ENCODE measurements at regions not wholly inside any gene's neighbourhood (a gene's known extent, or its start where the extent isn't known, plus 50 kb on each side); places are given as distances from the start of the nearest gene placed in this dataset.

DNA sequence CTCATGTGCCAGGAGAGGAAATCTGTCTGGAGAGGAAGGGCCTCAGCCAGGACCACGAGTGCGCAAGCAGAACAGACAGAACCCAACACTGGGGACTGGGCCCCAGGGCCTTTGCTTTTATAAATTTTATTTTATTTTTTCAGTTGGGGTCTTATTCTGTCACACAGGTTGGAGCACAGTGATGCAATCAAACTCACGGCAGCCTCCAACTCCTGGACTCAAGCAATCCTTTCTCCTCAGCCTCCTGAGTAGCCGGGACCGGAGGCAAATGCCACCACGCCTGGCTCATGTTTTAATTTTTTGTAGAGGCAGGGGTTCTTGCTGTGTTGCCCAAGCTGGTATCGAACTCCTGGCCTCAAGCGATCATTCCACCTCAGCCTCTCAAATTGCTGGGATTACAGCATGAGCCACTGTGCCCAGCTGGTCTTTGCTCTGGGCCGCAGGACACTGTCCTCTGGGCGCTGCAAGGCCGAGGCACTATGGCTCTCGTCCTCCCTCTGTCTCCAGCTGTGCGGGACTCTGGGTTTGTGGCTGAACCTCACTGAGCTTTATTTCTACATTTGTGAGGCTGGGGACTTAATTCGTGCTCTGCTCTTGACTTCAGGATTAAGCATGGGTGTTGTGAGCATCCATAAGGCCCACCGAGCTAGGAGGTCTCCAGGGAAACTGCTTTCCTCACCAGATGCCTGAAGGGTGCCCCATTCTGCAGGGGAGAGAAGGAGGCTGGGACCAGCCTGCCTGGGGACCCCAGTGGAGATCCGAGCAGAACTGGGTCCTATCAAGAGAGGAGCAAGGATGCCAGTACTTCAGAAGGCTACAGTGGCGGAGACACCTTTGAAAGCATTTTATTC is 144.2 kb upstream of the VSTM2B start:
- DNase-seq (ENCODE audit: low read depth) = no peak
- no peak overlapping the region for H3K4me3 ChIP-seq (ENCODE audit: low read depth, low read length)
- no peak for TF ChIP-seq CTCF (IDR thresholded peaks at IDR 0.05; ENCODE audit: insufficient read depth, low read depth, low read length, missing control alignments)

- no peak for TF ChIP-seq CTCF (IDR thresholded peaks at IDR 0.05; ENCODE audit: insufficient read depth, low read depth, low read length, missing control alignments)
- H3K4me3 ChIP-seq (ENCODE audit: low read depth, low read length) = no peak overlapping the region
- no peak for DNase-seq (ENCODE audit: low read depth)
Measured at GRCh38 chr19:29383696-29384095, 142.1 kb upstream of the VSTM2B start.

GRCh38 chr19:29384656-29385055 is 141.1 kb upstream of the VSTM2B start:
- DNase-seq (ENCODE audit: low read depth) = no peak
- no peak for TF ChIP-seq CTCF (IDR thresholded peaks at IDR 0.05; ENCODE audit: insufficient read depth, low read depth, low read length, missing control alignments)
- H3K4me3 ChIP-seq (ENCODE audit: low read depth, low read length) = no peak overlapping the region

- no peak for DNase-seq (ENCODE audit: low read depth)
Measured at GRCh38 chr19:29385191-29385795, 140.5 kb upstream of the VSTM2B start.

DNA sequence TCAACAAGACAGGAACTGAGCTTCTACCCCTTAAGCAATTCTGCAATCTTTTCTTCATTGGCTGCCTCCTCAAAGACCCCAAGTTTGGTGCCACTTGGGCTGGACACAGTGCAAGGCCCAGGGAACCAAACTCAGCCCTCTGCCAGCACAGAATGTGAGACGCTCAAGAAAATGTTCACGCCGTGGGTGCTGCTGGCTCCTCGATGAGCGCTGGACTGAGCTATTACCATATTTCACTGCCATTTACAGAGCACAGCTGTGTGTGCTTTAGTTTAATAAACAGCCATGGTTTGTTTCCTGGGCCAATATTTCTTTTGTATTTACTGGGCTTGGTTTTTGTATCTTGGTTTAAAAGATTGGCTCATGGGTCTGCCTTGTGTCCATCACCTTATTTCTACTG is 138.8 kb upstream of the VSTM2B start:
- DNase-seq (ENCODE audit: low read depth) = no peak
- no peak for TF ChIP-seq CTCF (IDR thresholded peaks at IDR 0.05; ENCODE audit: insufficient read depth, low read depth, low read length, missing control alignments)
- no peak overlapping the region for H3K4me3 ChIP-seq (ENCODE audit: low read depth, low read length)

More at GRCh38 chr19:29385191-29385795, 140.5 kb upstream of the VSTM2B start:
- no peak for TF ChIP-seq CTCF (IDR thresholded peaks at IDR 0.05; ENCODE audit: insufficient read depth, low read depth, low read length, missing control alignments)
- no peak overlapping the region for H3K4me3 ChIP-seq (ENCODE audit: low read depth, low read length)

- no peak overlapping the region for H3K4me3 ChIP-seq (ENCODE audit: low read depth, low read length)
- no peak for TF ChIP-seq CTCF (IDR thresholded peaks at IDR 0.05; ENCODE audit: insufficient read depth, low read depth, low read length, missing control alignments)
- DNase-seq (ENCODE audit: low read depth) = no peak
Measured at GRCh38 chr19:29387586-29387985, 138.2 kb upstream of the VSTM2B start.

Measured in GM12865 (cell line).